ENCODE measurements at regions not wholly inside any gene's neighbourhood (a gene's known extent, or its start where the extent isn't known, plus 50 kb on each side); places are given as distances from the start of the nearest gene placed in this dataset.

GRCh38 chr7:41169317-41169716 is 533.6 kb downstream of the INHBA start:
- no peak overlapping the region for H3K4me3 ChIP-seq (ENCODE audit: extremely low read depth in 1 of 4, insufficient read depth in 2 of 4, low read depth in 3 of 4, low read length in 4 of 4)
- H2BK12ac ChIP-seq (ENCODE audit: low read depth, low read length) = no peak overlapping the region
- FAIRE-seq (no peak), DNase-seq (ENCODE audit: low read depth in 1 of 2, low spot score in 2 of 2) (no peak)
- no peak overlapping the region for H2BK15ac ChIP-seq (ENCODE audit: low read length)
- no peak overlapping the region for H4K91ac ChIP-seq (replicated peaks; ENCODE audit: insufficient read length, low read length)
- H3K9ac ChIP-seq (replicated peaks in 1 of 4; ENCODE audit: extremely low read depth in 1 of 4, low read depth in 3 of 4, low read length in 3 of 4) = no peak overlapping the region
- no peak overlapping the region for H3K27ac ChIP-seq (ENCODE audit: low read depth, low read length)
- H3K9me3 ChIP-seq (ENCODE audit: insufficient read depth in 2 of 2, low read depth in 1 of 2, low read length in 1 of 2) = no peaks in the 10 kb centered on the region
- H3K79me1 ChIP-seq (ENCODE audit: low read depth, low read length) = no peaks in the 10 kb centered on the region
- H3K23me2 ChIP-seq (ENCODE audit: low read depth, low read length) = no peaks in the 10 kb centered on the region
- H4K20me1 ChIP-seq (replicated peaks in 1 of 2; ENCODE audit: control insufficient read depth in 1 of 2, insufficient read depth in 2 of 2, low read length in 2 of 2) = no peaks in the 10 kb centered on the region
- H2BK120ac ChIP-seq (replicated peaks; ENCODE audit: low read depth, low read length) = no peak overlapping the region
- H3K4me2 ChIP-seq (ENCODE audit: insufficient read depth in 1 of 2, low read depth in 2 of 2, low read length in 2 of 2) = no peak overlapping the region
- no peak overlapping the region for H4K8ac ChIP-seq (ENCODE audit: extremely low read depth, insufficient read depth, low read length)
- H3K18ac ChIP-seq (ENCODE audit: extremely low read depth, low read length) = no peak overlapping the region
- H2AK5ac ChIP-seq (ENCODE audit: low read depth, low read length) = no peak overlapping the region
- no peak overlapping the region for H2BK20ac ChIP-seq (ENCODE audit: low read length)
- no peak overlapping the region for H3K56ac ChIP-seq (replicated peaks; ENCODE audit: insufficient read length, low read depth, low read length)
- H4K5ac ChIP-seq (ENCODE audit: insufficient read length, low read depth, low read length) = no peak overlapping the region
- no peaks in the 10 kb centered on the region for H3K36me3 ChIP-seq (ENCODE audit: control insufficient read depth in 2 of 4, insufficient read depth in 4 of 4, low read length in 3 of 4)
- H3K27me3 ChIP-seq (replicated peaks in 1 of 4; ENCODE audit: control insufficient read depth in 3 of 4, extremely low read depth in 1 of 4, insufficient read depth in 3 of 4, low read length in 3 of 4) = no peaks in the 10 kb centered on the region
- H3K79me2 ChIP-seq (ENCODE audit: control insufficient read depth in 1 of 2, insufficient read depth in 2 of 2, low read length in 2 of 2) = no peaks in the 10 kb centered on the region
- WGBS, 2 experiments (ENCODE audit: extremely low coverage in 1 of 2, insufficient coverage in 1 of 2, insufficient read length in 1 of 2, insufficient replicate concordance in 2 of 2, low coverage in 1 of 2, low lambda C conversion rate in 2 of 2, missing lambda C conversion rate in 1 of 2) = 97% methylated on average over 6 of the region's 6 CpGs; no CpG with 5 or more reads in 1 of the 2 experiments
- no peak overlapping the region; the same call in 1 of the 2 replicates for H2AFZ ChIP-seq (ENCODE audit: low read length)
- no peak overlapping the region for H3K4ac ChIP-seq (replicated peaks; ENCODE audit: insufficient read length, low read depth, low read length)
- H3K4me1 ChIP-seq (replicated peaks in 1 of 4; ENCODE audit: control insufficient read depth in 3 of 4, insufficient read depth in 4 of 4, low read length in 3 of 4) = no peaks in the 10 kb centered on the region
- ChIA-PET CTCF (ENCODE audit: partially characterized antibody) (no interaction called here), POLR2A (ENCODE audit: partially characterized antibody) (no interaction called here)
- H3K14ac ChIP-seq (ENCODE audit: insufficient read length) = no peak overlapping the region
- no peak overlapping the region for H3K23ac ChIP-seq (ENCODE audit: insufficient read length)
- no peak overlapping the region for H2BK5ac ChIP-seq (ENCODE audit: low read depth, low read length)
- TF ChIP-seq PHF8 (conservative IDR thresholded peaks at IDR 0.05; ENCODE audit: low read depth, low read length) = no peak
- TF ChIP-seq SAP30 (IDR thresholded peaks at IDR 0.05; ENCODE audit: insufficient read depth, insufficient replicate concordance, low read length) = no peak
- TF ChIP-seq POU5F1 (IDR thresholded peaks at IDR 0.05; ENCODE audit: low read depth, low read length) = no peak
